CD14-positive monocyte (primary cell): ENCODE measurements at regions not wholly inside any gene's neighbourhood (a gene's known extent, or its start where the extent isn't known, plus 50 kb on each side); places are given as distances from the start of the nearest gene placed in this dataset.

ENCODE experiments used
- DNase-seq, 3 donors: peaks; one replicate each; pipeline ENCODE4 v3.0.0-alpha.2; 2011 to 2022
- H2AFZ ChIP-seq: 2 replicates; pipeline ENCODE4 v1.6.0; 2012; ENCODE audit warnings: mild to moderate bottlenecking, low read depth, low read length, inconsistent platforms; ENCODE audit not compliant: insufficient read depth, poor library complexity, severe bottlenecking
- H3K27ac ChIP-seq, 2 donors: 1 replicate in 1 of 2; 2 replicates in 1 of 2; pipeline ENCODE4 v1.5.1; 2012 to 2013; ENCODE audit warnings: low read length in 2 of 2, control low read depth in 1 of 2, inconsistent platforms in 1 of 2, low read depth in 1 of 2, mild to moderate bottlenecking in 1 of 2
- H3K27me3 ChIP-seq, 2 donors: one replicate each; pipeline versions ENCODE4 v1.6.0 to v1.6.1; 2011 to 2013; ENCODE audit warnings: low read length in 2 of 2; ENCODE audit not compliant: control insufficient read depth in 2 of 2, insufficient read depth in 2 of 2
- H3K36me3 ChIP-seq, 2 donors: replicated peaks in 1 of 2; 1 replicate in 1 of 2; 2 replicates in 1 of 2; pipeline versions ENCODE4 v1.5.1 to v1.6.1; 2012 to 2013; ENCODE audit warnings: low read length in 2 of 2, control low read depth in 1 of 2, inconsistent platforms in 1 of 2, mild to moderate bottlenecking in 1 of 2; ENCODE audit not compliant: insufficient read depth in 2 of 2, control insufficient read depth in 1 of 2
- H3K4me1 ChIP-seq, 2 donors: 1 replicate in 1 of 2; 2 replicates in 1 of 2; pipeline versions ENCODE4 v1.5.1 to v1.6.1; 2012 to 2013; ENCODE audit warnings: low read length in 2 of 2, control low read depth in 1 of 2, inconsistent platforms in 1 of 2, mild to moderate bottlenecking in 1 of 2, moderate library complexity in 1 of 2; ENCODE audit not compliant: insufficient read depth in 2 of 2, control insufficient read depth in 1 of 2
- H3K4me2 ChIP-seq: replicated peaks from 2 replicates; pipeline ENCODE3; 2012; ENCODE audit warnings: low read length, moderate library complexity, mild to moderate bottlenecking; ENCODE audit not compliant: poor library complexity, severe bottlenecking; ENCODE audit errors: extremely low read depth
- H3K4me3 ChIP-seq, 3 experiments: fragments of 200-600 bp in 1 of 3; sonication (generic) in 1 of 3; replicated peaks in 1 of 3; 1 replicate in 2 of 3; 2 replicates in 1 of 3; pipeline ENCODE4 v1.5.1; 2011 to 2013; ENCODE audit warnings: low read length in 3 of 3, mild to moderate bottlenecking in 3 of 3, control low read depth in 2 of 3, low read depth in 2 of 3, inconsistent platforms in 1 of 3, moderate library complexity in 1 of 3
- H3K79me2 ChIP-seq: 2 replicates; pipeline ENCODE4 v1.6.0; 2012; ENCODE audit warnings: mild to moderate bottlenecking, control low read depth, inconsistent platforms, low read length, moderate library complexity; ENCODE audit not compliant: insufficient read depth
- H3K9ac ChIP-seq: 2 replicates; pipeline ENCODE4 v1.6.0; 2017; ENCODE audit warnings: low read length, mild to moderate bottlenecking; ENCODE audit not compliant: insufficient read depth, poor library complexity, severe bottlenecking
- H3K9me3 ChIP-seq, 2 donors: replicated peaks in 1 of 2; 1 replicate in 1 of 2; 2 replicates in 1 of 2; pipeline versions ENCODE4 v1.5.1 to v1.6.1; 2012 to 2013; ENCODE audit warnings: low read length in 2 of 2, control low read depth in 1 of 2; ENCODE audit not compliant: control insufficient read depth in 1 of 2, insufficient read depth in 1 of 2
- H4K20me1 ChIP-seq: 2 replicates; pipeline ENCODE4 v1.6.0; 2012; ENCODE audit warnings: mild to moderate bottlenecking, low read length, control low read depth, moderate library complexity; ENCODE audit not compliant: insufficient read depth
- H3K27ac Mint-ChIP-seq, 7 donors: one replicate each; pipeline ENCODE4 v1.8.0; 2020; ENCODE audit warnings: mild to moderate bottlenecking in 7 of 7, mixed read lengths in 7 of 7, moderate library complexity in 6 of 7, inconsistent platforms in 2 of 7
- H3K27me3 Mint-ChIP-seq, 3 donors: one replicate each; pipeline ENCODE4 v1.8.0; 2021 to 2022; ENCODE audit warnings: low read depth in 3 of 3, mild to moderate bottlenecking in 3 of 3, mixed read lengths in 3 of 3, moderate library complexity in 3 of 3, inconsistent platforms in 1 of 3
- H3K36me3 Mint-ChIP-seq, 2 donors: one replicate each; pipeline ENCODE4 v1.8.0; 2020; ENCODE audit warnings: mixed read lengths in 2 of 2, inconsistent platforms in 1 of 2, mild to moderate bottlenecking in 1 of 2
- H3K4me1 Mint-ChIP-seq: one replicate; pipeline ENCODE4 v1.8.0; 2020; ENCODE audit warnings: mild to moderate bottlenecking, mixed read lengths
- H3K4me3 Mint-ChIP-seq, 2 donors: one replicate each; pipeline ENCODE4 v1.8.0; 2020; ENCODE audit warnings: mild to moderate bottlenecking in 2 of 2, mixed read lengths in 2 of 2, moderate library complexity in 1 of 2
- H3K9me3 Mint-ChIP-seq, 7 donors: one replicate each; pipeline ENCODE4 v1.8.0; 2020 to 2022; ENCODE audit warnings: mixed read lengths in 7 of 7, mild to moderate bottlenecking in 6 of 7, moderate library complexity in 6 of 7, inconsistent platforms in 2 of 7
- CTCF ChIP-seq: fragments of 200-600 bp; IDR thresholded peaks from one replicate; pipeline ENCODE4 v1.8.0; 2022; ENCODE audit warnings: antibody characterized with exemption, mild to moderate bottlenecking
- WGBS: methylation state at CpG from one replicate; pipeline ENCODE4 v1.1.5; 2013; ENCODE audit warnings: missing lambda C conversion rate; ENCODE audit not compliant: insufficient coverage; 5-methylcytosine and 5-hydroxymethylcytosine counted together
- intact Hi-C, 2 donors: fragments of 100-400 bp; cut with micrococcal nuclease; formaldehyde crosslinking; loops; one replicate each; pipeline versions ENCODE4 v1.15.0 to v1.15.1; 2023

GRCh38 chr16:73253922-73254480 is 206.1 kb upstream of the ZFHX3 start:
- no peak overlapping the region for H3K4me2 ChIP-seq
- H3K4me3 Mint-ChIP-seq, result no peak overlapping the region
- H2AFZ ChIP-seq, result no peak overlapping the region
- peaks cover 0 to 3% (median 0%) of the 10 kb centered on the region in 3 donors for H3K27me3 Mint-ChIP-seq
- no peaks in the 10 kb centered on the region for H3K4me1 ChIP-seq
- no peaks in the 10 kb centered on the region for H3K36me3 ChIP-seq
- no peaks in the 10 kb centered on the region for H4K20me1 ChIP-seq
- H3K27ac ChIP-seq, result no peak overlapping the region
- H3K9me3 Mint-ChIP-seq, result peaks cover 0 to 3% (median 1%) of the 10 kb centered on the region in 7 donors
- no peaks in the 10 kb centered on the region for H3K27me3 ChIP-seq
- TF ChIP-seq CTCF, result no peak
- no peaks in the 10 kb centered on the region for H3K79me2 ChIP-seq
- H3K9ac ChIP-seq, result no peak overlapping the region
- 85% methylated on average over 2 of the region's 3 CpGs for WGBS
- no peak overlapping the region for H3K4me3 ChIP-seq
- H3K27ac Mint-ChIP-seq, result peak overlapping the region in 1 of 7 donors; percentile 53
- no peak for DNase-seq
- H3K4me1 Mint-ChIP-seq, result no peaks in the 10 kb centered on the region
- no peaks in the 10 kb centered on the region for H3K9me3 ChIP-seq
- no peaks in the 10 kb centered on the region for H3K36me3 Mint-ChIP-seq
- intact Hi-C loops, result no loop called here

GRCh38 chr16:73252446-73252845 is 204.5 kb upstream of the ZFHX3 start:
- Histone ChIP-seq H3K79me2 (no peaks in the 10 kb centered on the region), H3K9me3 (no peaks in the 10 kb centered on the region), H3K4me1 (no peaks in the 10 kb centered on the region), H3K27me3 (no peaks in the 10 kb centered on the region), H2AFZ (no peak overlapping the region), H4K20me1 (no peaks in the 10 kb centered on the region), H3K27ac (no peak overlapping the region), H3K36me3 (no peaks in the 10 kb centered on the region), H3K9ac (no peak overlapping the region), H3K4me3 (no peak overlapping the region), H3K4me2 (no peak overlapping the region)
- Mint-ChIP-seq H3K4me3 (no peak overlapping the region), H3K9me3 (peaks cover 0 to 3% (median 1%) of the 10 kb centered on the region in 7 donors), H3K27ac (no peak overlapping the region), H3K4me1 (no peaks in the 10 kb centered on the region), H3K36me3 (no peaks in the 10 kb centered on the region), H3K27me3 (peaks cover 0 to 3% (median 0%) of the 10 kb centered on the region in 3 donors)
- intact Hi-C loops, result no loop called here
- 39% methylated on average over 10 of the region's 10 CpGs for WGBS
- no peak for TF ChIP-seq CTCF
- DNase-seq, result no peak
